Activated T-cell treated with anti-CD3 and anti-CD28 coated beads, Interleukin-2, amount 50 U/mL, for 72 hours (primary cell): ENCODE measurements at regions not wholly inside any gene's neighbourhood (a gene's known extent, or its start where the extent isn't known, plus 50 kb on each side); places are given as distances from the start of the nearest gene placed in this dataset.
"Not testable (repeated sequence)": the region's sequence is repeated elsewhere in the genome, so short reads cannot be mapped to it uniquely, and the experiment has no call there.

Experiments
- ATAC-seq, 2 donors: fragments of 150-1000 bp; cut with Tn5 transposase; replicated peaks in 1 of 2; 2 replicates each; pipeline ENCODE4 v1.10.0; 2021; ENCODE audit warnings: moderate library complexity in 2 of 2, mild to moderate bottlenecking in 1 of 2
- DNase-seq, 2 donors: peaks; one replicate each; pipeline ENCODE4 v3.0.0; 2021 to 2022; ENCODE audit warnings: mixed read lengths in 1 of 2
- H3K27ac Mint-ChIP-seq: one replicate; pipeline ENCODE4 v1.8.0; 2022; ENCODE audit warnings: mild to moderate bottlenecking, moderate library complexity, mixed read lengths
- H3K27me3 Mint-ChIP-seq: one replicate; pipeline ENCODE4 v1.8.0; 2022; ENCODE audit warnings: low read depth, mixed read lengths
- H3K36me3 Mint-ChIP-seq, 2 donors: one replicate each; pipeline ENCODE4 v1.8.0; 2022; ENCODE audit warnings: mixed read lengths in 2 of 2, mild to moderate bottlenecking in 1 of 2; ENCODE audit not compliant: insufficient read depth in 2 of 2
- H3K4me1 Mint-ChIP-seq: one replicate; pipeline ENCODE4 v1.8.0; 2022; ENCODE audit warnings: low read depth, mixed read lengths
- H3K4me3 Mint-ChIP-seq, 2 donors: one replicate each; pipeline ENCODE4 v1.8.0; 2022; ENCODE audit warnings: mild to moderate bottlenecking in 2 of 2, mixed read lengths in 2 of 2, moderate library complexity in 2 of 2
- H3K9me3 Mint-ChIP-seq, 2 donors: one replicate each; pipeline ENCODE4 v1.8.0; 2022; ENCODE audit warnings: mixed read lengths in 2 of 2

GRCh38 chr2:64914247-64914646, 75.0 kb upstream of the SLC1A4 start:
- no peak overlapping the region for H3K4me3 Mint-ChIP-seq
- H3K27ac Mint-ChIP-seq, result no peak overlapping the region
- no peak for ATAC-seq
- peaks cover 32% of the 10 kb centered on the region for H3K4me1 Mint-ChIP-seq
- H3K9me3 Mint-ChIP-seq, result no peaks in the 10 kb centered on the region
- no peaks in the 10 kb centered on the region for H3K27me3 Mint-ChIP-seq
- H3K36me3 Mint-ChIP-seq, result no peaks in the 10 kb centered on the region
- no peak for DNase-seq

DNA sequence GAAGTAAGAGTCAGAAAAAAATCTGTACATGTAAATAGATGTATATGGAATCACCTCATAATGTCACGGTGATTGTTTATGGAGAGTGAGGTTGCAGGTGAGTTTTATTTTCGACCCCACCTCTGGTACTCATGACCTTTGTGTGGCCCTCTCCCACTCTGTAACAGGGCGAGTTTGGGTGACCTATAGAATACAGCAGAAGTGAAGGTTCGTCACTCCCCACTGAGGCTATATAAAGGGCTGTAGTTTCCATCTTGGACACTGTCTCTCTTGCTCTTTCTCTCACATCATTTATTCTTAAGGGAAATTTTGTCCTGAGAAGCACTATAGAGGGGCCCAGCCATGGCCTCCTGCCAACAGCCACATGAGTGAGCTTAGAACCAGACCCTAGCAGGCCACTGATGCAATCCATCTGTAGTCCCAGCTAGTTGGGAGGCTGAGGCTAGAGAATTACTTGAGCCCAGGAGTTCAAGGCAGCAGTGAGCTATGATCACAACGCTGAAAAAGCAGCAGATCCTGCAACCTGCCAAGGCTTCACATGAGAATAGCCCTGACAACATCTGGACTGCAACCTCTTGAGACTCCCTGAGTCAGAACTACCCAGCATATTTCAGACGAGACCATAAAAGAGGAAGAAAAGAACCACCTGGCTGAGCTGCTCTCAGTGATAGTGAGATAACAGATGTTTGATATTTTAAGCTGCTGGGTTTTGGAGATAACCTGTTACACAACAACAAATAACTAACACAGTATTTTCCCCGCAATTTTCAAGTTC, 74.3 kb upstream of the SLC1A4 start:
- no peak overlapping the region for H3K27ac Mint-ChIP-seq
- DNase-seq, result no peak
- no peak overlapping the region for H3K4me3 Mint-ChIP-seq
- no peak for ATAC-seq
- H3K27me3 Mint-ChIP-seq, result no peaks in the 10 kb centered on the region
- no peaks in the 10 kb centered on the region for H3K9me3 Mint-ChIP-seq
- no peaks in the 10 kb centered on the region for H3K36me3 Mint-ChIP-seq
- H3K4me1 Mint-ChIP-seq, result peaks cover 35% of the 10 kb centered on the region

GRCh38 chr2:64915510-64915900, 73.7 kb upstream of the SLC1A4 start:
- no peak for DNase-seq
- H3K36me3 Mint-ChIP-seq, result no peaks in the 10 kb centered on the region
- H3K4me3 Mint-ChIP-seq, result no peak overlapping the region
- H3K9me3 Mint-ChIP-seq, result no peaks in the 10 kb centered on the region
- ATAC-seq, result no peak
- no peak overlapping the region for H3K27ac Mint-ChIP-seq
- H3K4me1 Mint-ChIP-seq, result peaks cover 32% of the 10 kb centered on the region
- no peaks in the 10 kb centered on the region for H3K27me3 Mint-ChIP-seq

- H3K4me1 Mint-ChIP-seq, result peaks cover 20% of the 10 kb centered on the region
- H3K9me3 Mint-ChIP-seq, result no peaks in the 10 kb centered on the region
- DNase-seq, result no peak
- H3K4me3 Mint-ChIP-seq, result peak overlapping the region; percentile 86 to 93
- peak overlapping the region; percentile 93 for H3K27ac Mint-ChIP-seq
- ATAC-seq, result peak in 1 of 2 donors; percentile 18
- no peaks in the 10 kb centered on the region for H3K27me3 Mint-ChIP-seq
- H3K36me3 Mint-ChIP-seq, result no peaks in the 10 kb centered on the region
These were observed 70.8 kb upstream of the SLC1A4 start for GRCh38 chr2:64918220-64918886.

DNA sequence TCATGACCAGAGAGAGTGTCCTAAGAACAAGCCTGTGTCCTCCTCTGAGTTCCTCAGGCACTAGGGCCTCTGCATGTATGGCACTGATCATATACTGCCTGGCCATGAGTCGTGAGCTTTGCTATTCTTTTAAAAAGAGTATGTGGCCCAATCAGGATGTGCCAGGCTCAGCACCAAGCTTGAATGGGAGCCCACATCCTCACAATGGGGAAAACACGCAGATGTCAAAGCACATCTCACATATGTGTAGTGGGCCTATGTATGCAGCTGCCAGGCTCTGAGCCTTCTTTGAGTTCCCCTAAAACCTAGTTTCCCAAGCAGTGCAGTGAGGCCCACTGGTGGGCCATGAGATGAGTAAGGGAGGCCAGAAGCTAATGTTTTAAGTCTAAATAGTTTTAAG, 69.9 kb upstream of the SLC1A4 start:
- Mint-ChIP-seq H3K27me3 (no peaks in the 10 kb centered on the region), H3K9me3 (no peaks in the 10 kb centered on the region), H3K36me3 (no peaks in the 10 kb centered on the region), H3K27ac (no peak overlapping the region), H3K4me1 (peaks cover 20% of the 10 kb centered on the region), H3K4me3 (peak overlapping the region; percentile 29 to 45)
- no peak for DNase-seq
- peak; percentile 24 to 27 for ATAC-seq

DNA sequence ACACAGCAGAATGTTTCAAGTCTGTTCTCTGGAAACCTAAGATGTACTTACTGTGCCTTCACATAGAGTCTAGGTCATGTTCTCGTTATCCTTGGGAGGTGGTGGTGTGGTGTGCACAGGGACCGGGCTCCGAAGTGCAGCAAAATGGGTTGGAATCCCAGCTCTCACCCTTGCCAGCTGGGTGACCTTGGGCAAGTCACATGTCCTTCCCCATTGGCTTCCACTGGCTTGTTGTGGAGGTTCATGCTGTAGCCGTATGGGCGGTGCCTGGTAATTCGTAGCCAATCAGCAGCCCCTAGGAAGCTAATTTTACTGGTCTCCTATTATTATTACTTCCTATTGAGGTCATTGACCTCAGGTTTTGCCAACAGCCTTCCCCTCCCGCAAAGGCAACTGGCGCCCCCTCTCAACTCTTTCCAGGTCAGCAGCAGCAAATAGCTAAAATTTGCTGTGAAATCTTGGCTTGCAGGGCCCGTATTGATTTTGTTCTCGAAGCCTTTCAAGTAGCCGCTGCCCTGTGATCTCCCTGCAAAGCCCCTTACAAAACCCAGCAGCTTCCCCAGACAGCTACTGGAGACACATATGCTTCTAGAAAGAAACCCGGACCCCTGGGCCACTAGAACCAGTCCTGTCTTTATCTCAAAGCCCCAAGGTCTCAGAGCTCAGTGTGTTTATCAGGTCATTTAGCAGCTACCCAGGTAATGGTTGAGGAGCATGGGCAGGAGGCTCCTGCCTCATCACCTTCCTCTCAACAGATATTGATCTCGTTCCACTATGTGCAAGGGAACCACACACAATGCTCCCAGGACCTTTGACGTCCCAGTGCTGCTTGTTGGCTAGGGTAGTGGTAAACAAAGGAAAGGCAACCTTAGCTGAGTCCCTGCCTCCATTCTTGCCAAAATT, 66.5 kb upstream of the SLC1A4 start:
- peaks cover 0 to 5% of the 10 kb centered on the region in 2 donors for H3K9me3 Mint-ChIP-seq
- H3K36me3 Mint-ChIP-seq, result peaks cover 0 to 7% of the 10 kb centered on the region in 2 donors
- peaks cover 16% of the 10 kb centered on the region for H3K4me1 Mint-ChIP-seq
- no peak for DNase-seq
- H3K27me3 Mint-ChIP-seq, result no peaks in the 10 kb centered on the region
- no peak overlapping the region for H3K27ac Mint-ChIP-seq
- ATAC-seq, result no peak
- H3K4me3 Mint-ChIP-seq, result no peak overlapping the region

- ATAC-seq (no peak), DNase-seq (no peak)
- Mint-ChIP-seq H3K27me3 (no peaks in the 10 kb centered on the region), H3K4me3 (no peak overlapping the region), H3K27ac (no peak overlapping the region), H3K9me3 (peaks cover 0 to 5% of the 10 kb centered on the region in 2 donors), H3K36me3 (peaks cover 0 to 7% of the 10 kb centered on the region in 2 donors), H3K4me1 (peaks cover 10% of the 10 kb centered on the region)
These were observed 65.9 kb upstream of the SLC1A4 start for GRCh38 chr2:64923385-64923710.

- Mint-ChIP-seq H3K36me3 (peaks cover 0 to 7% of the 10 kb centered on the region in 2 donors), H3K27me3 (no peaks in the 10 kb centered on the region), H3K4me1 (peaks cover 2% of the 10 kb centered on the region), H3K9me3 (peaks cover 0 to 5% of the 10 kb centered on the region in 2 donors), H3K4me3 (no peak overlapping the region), H3K27ac (no peak overlapping the region)
- ATAC-seq (no peak), DNase-seq (no peak)
These were observed 64.8 kb upstream of the SLC1A4 start for GRCh38 chr2:64924170-64924934.

- not testable (repeated sequence) for ATAC-seq, H3K27ac Mint-ChIP-seq, H3K36me3 Mint-ChIP-seq, H3K9me3 Mint-ChIP-seq, H3K4me3 Mint-ChIP-seq, DNase-seq, H3K4me1 Mint-ChIP-seq
- H3K27me3 Mint-ChIP-seq, result peaks cover 16% of the 10 kb centered on the region
These were observed 63.1 kb upstream of the SLC1A4 start for GRCh38 chr2:64925930-64926722.

DNA sequence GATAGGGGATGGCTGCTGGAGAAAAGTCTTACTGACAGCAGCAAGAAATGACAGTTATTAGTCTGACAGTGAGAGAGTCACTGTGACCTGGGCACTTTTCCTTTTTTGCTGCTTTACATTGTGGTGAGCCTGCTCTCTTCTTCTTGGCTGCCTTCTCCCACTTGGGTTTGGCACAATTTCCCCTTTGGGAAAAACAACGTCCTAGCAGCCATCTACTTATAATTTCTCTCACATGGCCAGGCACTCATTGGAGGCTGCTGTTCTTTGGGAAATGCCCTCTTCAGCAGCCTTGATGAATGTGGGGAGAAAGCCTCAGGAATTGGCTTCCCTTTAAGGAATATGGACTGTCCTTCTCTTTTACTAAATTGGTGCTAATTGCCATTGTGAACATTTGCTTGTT, 60.4 kb upstream of the SLC1A4 start:
- H3K27me3 Mint-ChIP-seq, result peaks cover 29% of the 10 kb centered on the region
- no peak overlapping the region for H3K4me3 Mint-ChIP-seq
- H3K36me3 Mint-ChIP-seq, result peaks cover 0 to 7% of the 10 kb centered on the region in 2 donors
- DNase-seq, result no peak
- H3K9me3 Mint-ChIP-seq, result peaks cover 0 to 5% of the 10 kb centered on the region in 2 donors
- no peak overlapping the region for H3K27ac Mint-ChIP-seq
- H3K4me1 Mint-ChIP-seq, result peaks cover 4% of the 10 kb centered on the region
- no peak for ATAC-seq

GRCh38 chr2:64929333-64929732, 59.9 kb upstream of the SLC1A4 start:
- Mint-ChIP-seq H3K27me3 (peaks cover 29% of the 10 kb centered on the region), H3K27ac (no peak overlapping the region), H3K36me3 (peaks cover 0 to 7% of the 10 kb centered on the region in 2 donors), H3K4me1 (peaks cover 4% of the 10 kb centered on the region), H3K4me3 (no peak overlapping the region), H3K9me3 (peaks cover 0 to 5% of the 10 kb centered on the region in 2 donors)
- DNase-seq (no peak), ATAC-seq (no peak)

GRCh38 chr2:64930258-64930671, 58.9 kb upstream of the SLC1A4 start:
- Mint-ChIP-seq H3K36me3 (peaks cover 0 to 7% of the 10 kb centered on the region in 2 donors), H3K27ac (no peak overlapping the region), H3K9me3 (peaks cover 0 to 5% of the 10 kb centered on the region in 2 donors), H3K4me1 (peaks cover 4% of the 10 kb centered on the region), H3K27me3 (peaks cover 29% of the 10 kb centered on the region), H3K4me3 (no peak overlapping the region)
- DNase-seq (no peak), ATAC-seq (no peak)
